ENCODE measurements at regions not wholly inside any gene's neighbourhood (a gene's known extent, or its start where the extent isn't known, plus 50 kb on each side); places are given as distances from the start of the nearest gene placed in this dataset.

DNA sequence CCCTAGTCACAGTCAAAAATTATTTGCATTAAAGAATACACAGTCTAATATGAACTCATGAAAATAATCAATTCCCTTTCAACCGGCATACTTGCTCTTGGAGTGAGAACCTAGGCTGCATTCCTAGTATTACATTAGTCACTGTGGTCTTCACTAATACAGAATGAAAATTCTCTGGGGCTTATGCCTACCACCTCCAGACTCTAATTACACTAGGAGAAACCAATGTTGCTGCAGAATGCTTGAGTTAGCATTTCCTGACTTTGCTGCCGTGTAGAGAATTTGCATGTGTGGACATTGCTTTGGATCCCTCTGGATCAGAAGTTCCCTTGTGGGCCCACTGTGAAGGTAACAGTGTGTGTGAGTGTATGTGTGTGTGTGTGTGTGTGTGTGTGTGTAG lies 87.8 kb downstream of the CCNA1 start:
- ChIA-PET POLR2A (ENCODE audit: partially characterized antibody) (interaction anchor here (0.6 to 0.8 kb wide), 2 partner anchors 10 to 87 kb away, joined by 3 to 4 read pairs; no protein-coding TSS in a partner anchor), CTCF (ENCODE audit: partially characterized antibody) (interaction anchor here (1.0 kb wide), 2 partner anchors 12 to 543 kb away, joined by 3 to 4 read pairs; no protein-coding TSS in a partner anchor)
- H3K9me3 ChIP-seq (ENCODE audit: insufficient read depth in 2 of 2, low read depth in 1 of 2, low read length in 1 of 2) = peaks cover 0 to 8% of the 10 kb centered on the region in 2 experiments; a peak in 2 of 4 replicates
- H4K8ac ChIP-seq (ENCODE audit: extremely low read depth, insufficient read depth, low read length) = no peak overlapping the region
- H2BK15ac ChIP-seq (ENCODE audit: low read length) = no peak overlapping the region
- H3K36me3 ChIP-seq (ENCODE audit: control insufficient read depth in 2 of 4, insufficient read depth in 4 of 4, low read length in 3 of 4) = no peaks in the 10 kb centered on the region
- H2BK12ac ChIP-seq (ENCODE audit: low read depth, low read length) = no peak overlapping the region
- no peak overlapping the region for H3K4ac ChIP-seq (replicated peaks; ENCODE audit: insufficient read length, low read depth, low read length)
- H3K56ac ChIP-seq (replicated peaks; ENCODE audit: insufficient read length, low read depth, low read length) = peak overlapping the region; percentile 40
- H3K23me2 ChIP-seq (ENCODE audit: low read depth, low read length) = no peaks in the 10 kb centered on the region; the same call in 1 of the 2 replicates
- H2BK5ac ChIP-seq (ENCODE audit: low read depth, low read length) = no peak overlapping the region; the same call in 1 of the 2 replicates
- H2BK20ac ChIP-seq (ENCODE audit: low read length) = no peak overlapping the region
- H3K9ac ChIP-seq (replicated peaks in 1 of 4; ENCODE audit: extremely low read depth in 1 of 4, low read depth in 3 of 4, low read length in 3 of 4) = no peak overlapping the region
- TF ChIP-seq, protein P1, sequence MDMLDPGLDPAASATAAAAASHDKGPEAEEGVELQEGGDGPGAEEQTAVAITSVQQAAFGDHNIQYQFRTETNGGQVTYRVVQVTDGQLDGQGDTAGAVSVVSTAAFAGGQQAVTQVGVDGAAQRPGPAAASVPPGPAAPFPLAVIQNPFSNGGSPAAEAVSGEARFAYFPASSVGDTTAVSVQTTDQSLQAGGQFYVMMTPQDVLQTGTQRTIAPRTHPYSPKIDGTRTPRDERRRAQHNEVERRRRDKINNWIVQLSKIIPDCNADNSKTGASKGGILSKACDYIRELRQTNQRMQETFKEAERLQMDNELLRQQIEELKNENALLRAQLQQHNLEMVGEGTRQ (IDR thresholded peaks at IDR 0.05; ENCODE audit: low read length) = no peak
- no peak for TF ChIP-seq MAFK (IDR thresholded peaks at IDR 0.05; ENCODE audit: low read depth, low read length)
- no peak for TF ChIP-seq NANOG (IDR thresholded peaks at IDR 0.05; ENCODE audit: insufficient read depth, low read depth, low read length, poor library complexity, severe bottlenecking)
- TF ChIP-seq BRCA1 (IDR thresholded peaks at IDR 0.05; ENCODE audit: low read depth, low read length) = no peak
- no peak for TF ChIP-seq KDM5A (IDR thresholded peaks at IDR 0.05; ENCODE audit: low read length)
- no peak for TF ChIP-seq CHD1 (IDR thresholded peaks at IDR 0.05; ENCODE audit: low read depth, low read length)
- no peak for TF ChIP-seq GTF2F1 (IDR thresholded peaks at IDR 0.05; ENCODE audit: borderline replicate concordance, low read depth, low read length)
- TF ChIP-seq SIRT6 (IDR thresholded peaks at IDR 0.05; ENCODE audit: low read length) = no peak
- TF ChIP-seq HDAC6 (IDR thresholded peaks at IDR 0.05; ENCODE audit: low read depth, low read length) = no peak
- TF ChIP-seq JUND (IDR thresholded peaks at IDR 0.05; ENCODE audit: low read length) = no peak
- TF ChIP-seq TAF7 (optimal IDR thresholded peaks at IDR 0.05; ENCODE audit: borderline replicate concordance, low read depth, low read length) = no peak
- no peak for TF ChIP-seq CHD2 (IDR thresholded peaks at IDR 0.05; ENCODE audit: low read length)
- no peaks in the 10 kb centered on the region for H3K79me2 ChIP-seq (ENCODE audit: control insufficient read depth in 1 of 2, insufficient read depth in 2 of 2, low read length in 2 of 2)
- 71% methylated on average over 2 of the region's 2 CpGs; no CpG with 5 or more reads in 1 of the 2 experiments for WGBS, 2 experiments (ENCODE audit: extremely low coverage in 1 of 2, insufficient coverage in 1 of 2, insufficient read length in 1 of 2, insufficient replicate concordance in 2 of 2, low coverage in 1 of 2, low lambda C conversion rate in 2 of 2, missing lambda C conversion rate in 1 of 2)
- H4K20me1 ChIP-seq (replicated peaks in 1 of 2; ENCODE audit: control insufficient read depth in 1 of 2, insufficient read depth in 2 of 2, low read length in 2 of 2) = no peaks in the 10 kb centered on the region
- no peaks in the 10 kb centered on the region for H3K27me3 ChIP-seq (replicated peaks in 1 of 4; ENCODE audit: control insufficient read depth in 3 of 4, extremely low read depth in 1 of 4, insufficient read depth in 3 of 4, low read length in 3 of 4)
- no peak overlapping the region for H3K23ac ChIP-seq (ENCODE audit: insufficient read length)
- H3K4me2 ChIP-seq (ENCODE audit: insufficient read depth in 1 of 2, low read depth in 2 of 2, low read length in 2 of 2) = 0 out of 4 replicates have a peak overlapping the region, but pooled peaks have one; percentile 8 to 17
- no peak overlapping the region for H2AK5ac ChIP-seq (ENCODE audit: low read depth, low read length)
- FAIRE-seq (no peak), DNase-seq (ENCODE audit: low read depth in 1 of 2, low spot score in 2 of 2) (no peak)
- H3K18ac ChIP-seq (ENCODE audit: extremely low read depth, low read length) = no peak overlapping the region
- H3K4me1 ChIP-seq (replicated peaks in 1 of 4; ENCODE audit: control insufficient read depth in 3 of 4, insufficient read depth in 4 of 4, low read length in 3 of 4) = peaks cover 10 to 18% (median 15%) of the 10 kb centered on the region in 4 experiments; a peak in 4 of 7 replicates
- peak overlapping the region; percentile 22 for H4K5ac ChIP-seq (ENCODE audit: insufficient read length, low read depth, low read length)
- no peaks in the 10 kb centered on the region for H3K79me1 ChIP-seq (ENCODE audit: low read depth, low read length)
- peak overlapping the region in 1 of 4 experiments; percentile 3; a peak in 1 of 8 replicates for H3K4me3 ChIP-seq (ENCODE audit: extremely low read depth in 1 of 4, insufficient read depth in 2 of 4, low read depth in 3 of 4, low read length in 4 of 4)
- no peak overlapping the region for H3K14ac ChIP-seq (ENCODE audit: insufficient read length)
- no peak overlapping the region for H2BK120ac ChIP-seq (replicated peaks; ENCODE audit: low read depth, low read length)
- no peak overlapping the region for H2AFZ ChIP-seq (ENCODE audit: low read length)
- H3K27ac ChIP-seq (ENCODE audit: low read depth, low read length) = no peak overlapping the region
- H4K91ac ChIP-seq (replicated peaks; ENCODE audit: insufficient read length, low read length) = no peak overlapping the region
